Thoracic aorta (tissue), 2 donors: ENCODE measurements at regions not wholly inside any gene's neighbourhood (a gene's known extent, or its start where the extent isn't known, plus 50 kb on each side); places are given as distances from the start of the nearest gene placed in this dataset.

ENCODE experiments used
- ATAC-seq: fragments of 150-250 bp; one replicate; pipeline ENCODE4 v1.8.0; 2017; ENCODE audit warnings: low read depth; ENCODE audit not compliant: insufficient number of reproducible peaks, low FRiP score
- DNase-seq: peaks from one replicate; pipeline ENCODE4 v3.0.0-alpha.2; 2020; ENCODE audit warnings: low spot score
- H3K27ac ChIP-seq, 2 donors: fragments of 200-600 bp; sonication (generic); 1 replicate in 1 of 2; 2 replicates in 1 of 2; pipeline ENCODE4 v1.5.1; 2016; ENCODE audit warnings: mild to moderate bottlenecking in 2 of 2, moderate library complexity in 2 of 2
- H3K27me3 ChIP-seq: fragments of 200-600 bp; sonication (generic); replicated peaks from 2 replicates; pipeline ENCODE4 v1.6.0; 2016; ENCODE audit warnings: mild to moderate bottlenecking; ENCODE audit not compliant: insufficient read depth
- H3K36me3 ChIP-seq: fragments of 200-600 bp; sonication (generic); one replicate; pipeline ENCODE4 v1.5.1; 2016
- H3K4me1 ChIP-seq, 2 donors: fragments of 200-600 bp; sonication (generic); 1 replicate in 1 of 2; 2 replicates in 1 of 2; pipeline versions ENCODE4 v1.5.1 to v1.6.0; 2016; ENCODE audit warnings: low read depth in 2 of 2, mild to moderate bottlenecking in 1 of 2; ENCODE audit not compliant: control insufficient read depth in 1 of 2
- H3K4me3 ChIP-seq: fragments of 200-600 bp; sonication (generic); 2 replicates; pipeline ENCODE4 v1.5.1; 2016; ENCODE audit warnings: mild to moderate bottlenecking
- H3K9me3 ChIP-seq: fragments of 200-600 bp; sonication (generic); 2 replicates; pipeline ENCODE4 v1.5.1; 2016
- TF ChIP-seq, protein P1 (sequence below): fragments of 200-600 bp; sonication (generic); IDR thresholded peaks from one replicate; pipeline ENCODE4 v1.5.1; 2019; ENCODE audit warnings: antibody characterized with exemption

- Histone ChIP-seq H3K4me1 (no peaks in the 10 kb centered on the region), H3K27ac (no peak overlapping the region), H3K27me3 (no peaks in the 10 kb centered on the region), H3K9me3 (no peaks in the 10 kb centered on the region), H3K4me3 (no peak overlapping the region), H3K36me3 (no peaks in the 10 kb centered on the region)
- TF ChIP-seq, protein P1, sequence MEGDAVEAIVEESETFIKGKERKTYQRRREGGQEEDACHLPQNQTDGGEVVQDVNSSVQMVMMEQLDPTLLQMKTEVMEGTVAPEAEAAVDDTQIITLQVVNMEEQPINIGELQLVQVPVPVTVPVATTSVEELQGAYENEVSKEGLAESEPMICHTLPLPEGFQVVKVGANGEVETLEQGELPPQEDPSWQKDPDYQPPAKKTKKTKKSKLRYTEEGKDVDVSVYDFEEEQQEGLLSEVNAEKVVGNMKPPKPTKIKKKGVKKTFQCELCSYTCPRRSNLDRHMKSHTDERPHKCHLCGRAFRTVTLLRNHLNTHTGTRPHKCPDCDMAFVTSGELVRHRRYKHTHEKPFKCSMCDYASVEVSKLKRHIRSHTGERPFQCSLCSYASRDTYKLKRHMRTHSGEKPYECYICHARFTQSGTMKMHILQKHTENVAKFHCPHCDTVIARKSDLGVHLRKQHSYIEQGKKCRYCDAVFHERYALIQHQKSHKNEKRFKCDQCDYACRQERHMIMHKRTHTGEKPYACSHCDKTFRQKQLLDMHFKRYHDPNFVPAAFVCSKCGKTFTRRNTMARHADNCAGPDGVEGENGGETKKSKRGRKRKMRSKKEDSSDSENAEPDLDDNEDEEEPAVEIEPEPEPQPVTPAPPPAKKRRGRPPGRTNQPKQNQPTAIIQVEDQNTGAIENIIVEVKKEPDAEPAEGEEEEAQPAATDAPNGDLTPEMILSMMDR = no peak
- no peak for ATAC-seq
- no peak for DNase-seq
Observed at GRCh38 chr2:146764301-146764700, 1080.5 kb upstream of the ACVR2A start.

- H3K4me3 ChIP-seq = no peak overlapping the region
- no peaks in the 10 kb centered on the region for H3K27me3 ChIP-seq
Observed at GRCh38 chr2:146762786-146763185, 1082.0 kb upstream of the ACVR2A start.

GRCh38 chr2:146754606-146755005 is 1090.2 kb upstream of the ACVR2A start:
- Histone ChIP-seq H3K27ac (no peak overlapping the region), H3K27me3 (no peaks in the 10 kb centered on the region), H3K4me1 (no peaks in the 10 kb centered on the region), H3K9me3 (no peaks in the 10 kb centered on the region), H3K36me3 (no peaks in the 10 kb centered on the region), H3K4me3 (no peak overlapping the region)
- TF ChIP-seq, protein P1 = no peak
- ATAC-seq = no peak
- no peak for DNase-seq

More at GRCh38 chr2:146762786-146763185, 1082.0 kb upstream of the ACVR2A start:
- Histone ChIP-seq H3K4me1 (no peaks in the 10 kb centered on the region), H3K36me3 (no peaks in the 10 kb centered on the region), H3K9me3 (no peaks in the 10 kb centered on the region), H3K27ac (no peak overlapping the region)
- TF ChIP-seq, protein P1 = no peak
- ATAC-seq = no peak
- no peak for DNase-seq

- Histone ChIP-seq H3K27me3 (no peaks in the 10 kb centered on the region), H3K9me3 (no peaks in the 10 kb centered on the region)
- ATAC-seq = no peak
Observed at GRCh38 chr2:146748046-146748445, 1096.8 kb upstream of the ACVR2A start.

GRCh38 chr2:146741260-146741659 is 1103.6 kb upstream of the ACVR2A start:
- Histone ChIP-seq H3K27me3 (no peaks in the 10 kb centered on the region), H3K9me3 (no peaks in the 10 kb centered on the region), H3K27ac (no peak overlapping the region), H3K4me3 (no peak overlapping the region), H3K4me1 (no peaks in the 10 kb centered on the region), H3K36me3 (no peaks in the 10 kb centered on the region)
- DNase-seq (no peak), ATAC-seq (no peak)
- TF ChIP-seq, protein P1 = no peak

More at GRCh38 chr2:146748046-146748445, 1096.8 kb upstream of the ACVR2A start:
- Histone ChIP-seq H3K4me1 (no peaks in the 10 kb centered on the region), H3K4me3 (no peak overlapping the region), H3K36me3 (no peaks in the 10 kb centered on the region), H3K27ac (no peak overlapping the region)
- TF ChIP-seq, protein P1 = no peak
- DNase-seq = no peak
